Coronary artery (tissue), 2 donors: ENCODE measurements at regions not wholly inside any gene's neighbourhood (a gene's known extent, or its start where the extent isn't known, plus 50 kb on each side); places are given as distances from the start of the nearest gene placed in this dataset.
A peak's percentile ranks its signal among the peaks of the same experiment; 100 is the strongest.

Experiments used
- DNase-seq: peaks from one replicate; pipeline ENCODE4 v3.0.0-alpha.2; 2017; ENCODE audit warnings: low spot score
- H3K27ac ChIP-seq, 2 donors: fragments of 200-600 bp; sonication (generic); one replicate each; pipeline ENCODE4 v1.5.1; 2016 to 2019
- H3K4me3 ChIP-seq: fragments of 200-600 bp; sonication (generic); 2 replicates; pipeline ENCODE4 v1.5.1; 2016; ENCODE audit warnings: mild to moderate bottlenecking, moderate library complexity
- TF ChIP-seq, protein P1 (sequence below): fragments of 200-600 bp; sonication (generic); IDR thresholded peaks from one replicate; pipeline ENCODE4 v1.5.1; 2019; ENCODE audit warnings: antibody characterized with exemption

DNA sequence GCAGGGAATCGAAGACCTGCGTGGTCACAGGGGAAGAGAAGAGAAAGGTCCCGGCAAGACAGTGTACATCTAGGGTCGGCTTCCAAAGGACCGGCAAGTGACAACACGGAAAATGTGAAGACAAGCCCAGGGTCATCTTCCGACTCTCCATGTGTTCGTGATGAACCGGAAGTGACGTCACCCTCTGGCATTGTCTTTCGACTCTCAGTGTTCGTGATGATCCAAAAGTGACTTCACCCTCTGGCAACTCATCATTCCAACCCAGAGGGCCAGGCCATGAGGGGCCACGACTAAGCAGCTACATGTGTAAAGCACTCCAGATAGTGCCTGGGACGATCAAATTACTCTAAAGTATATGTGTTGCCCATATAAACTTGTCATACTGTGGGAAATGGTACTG lies 290.8 kb downstream of the THBS2 start:
- TF ChIP-seq, protein P1, sequence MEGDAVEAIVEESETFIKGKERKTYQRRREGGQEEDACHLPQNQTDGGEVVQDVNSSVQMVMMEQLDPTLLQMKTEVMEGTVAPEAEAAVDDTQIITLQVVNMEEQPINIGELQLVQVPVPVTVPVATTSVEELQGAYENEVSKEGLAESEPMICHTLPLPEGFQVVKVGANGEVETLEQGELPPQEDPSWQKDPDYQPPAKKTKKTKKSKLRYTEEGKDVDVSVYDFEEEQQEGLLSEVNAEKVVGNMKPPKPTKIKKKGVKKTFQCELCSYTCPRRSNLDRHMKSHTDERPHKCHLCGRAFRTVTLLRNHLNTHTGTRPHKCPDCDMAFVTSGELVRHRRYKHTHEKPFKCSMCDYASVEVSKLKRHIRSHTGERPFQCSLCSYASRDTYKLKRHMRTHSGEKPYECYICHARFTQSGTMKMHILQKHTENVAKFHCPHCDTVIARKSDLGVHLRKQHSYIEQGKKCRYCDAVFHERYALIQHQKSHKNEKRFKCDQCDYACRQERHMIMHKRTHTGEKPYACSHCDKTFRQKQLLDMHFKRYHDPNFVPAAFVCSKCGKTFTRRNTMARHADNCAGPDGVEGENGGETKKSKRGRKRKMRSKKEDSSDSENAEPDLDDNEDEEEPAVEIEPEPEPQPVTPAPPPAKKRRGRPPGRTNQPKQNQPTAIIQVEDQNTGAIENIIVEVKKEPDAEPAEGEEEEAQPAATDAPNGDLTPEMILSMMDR, result no peak
- DNase-seq, result no peak
- no peak overlapping the region for H3K27ac ChIP-seq
- H3K4me3 ChIP-seq, result no peak overlapping the region

DNA sequence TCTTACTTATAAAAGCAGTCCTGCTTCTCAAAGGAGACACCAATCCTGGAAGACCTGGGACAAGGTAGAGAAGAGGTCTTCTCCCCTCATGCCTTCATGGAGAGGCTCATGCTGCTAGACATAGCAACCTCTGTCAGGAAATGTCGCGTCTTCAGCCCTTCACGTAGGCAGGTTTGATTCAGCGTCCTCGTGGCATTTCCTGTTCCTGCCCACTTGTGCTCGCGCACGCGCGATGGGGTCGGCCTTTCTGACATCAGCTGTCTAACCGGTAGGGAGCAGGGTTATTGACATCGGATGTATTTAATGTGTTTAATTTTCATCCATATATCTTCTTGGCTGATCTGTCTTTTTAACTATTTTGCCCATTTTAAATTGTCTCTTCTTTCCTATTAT lies 292.4 kb downstream of the THBS2 start:
- Histone ChIP-seq H3K4me3 (no peak overlapping the region), H3K27ac (no peak overlapping the region)
- DNase-seq, result no peak
- TF ChIP-seq, protein P1, result no peak

DNA sequence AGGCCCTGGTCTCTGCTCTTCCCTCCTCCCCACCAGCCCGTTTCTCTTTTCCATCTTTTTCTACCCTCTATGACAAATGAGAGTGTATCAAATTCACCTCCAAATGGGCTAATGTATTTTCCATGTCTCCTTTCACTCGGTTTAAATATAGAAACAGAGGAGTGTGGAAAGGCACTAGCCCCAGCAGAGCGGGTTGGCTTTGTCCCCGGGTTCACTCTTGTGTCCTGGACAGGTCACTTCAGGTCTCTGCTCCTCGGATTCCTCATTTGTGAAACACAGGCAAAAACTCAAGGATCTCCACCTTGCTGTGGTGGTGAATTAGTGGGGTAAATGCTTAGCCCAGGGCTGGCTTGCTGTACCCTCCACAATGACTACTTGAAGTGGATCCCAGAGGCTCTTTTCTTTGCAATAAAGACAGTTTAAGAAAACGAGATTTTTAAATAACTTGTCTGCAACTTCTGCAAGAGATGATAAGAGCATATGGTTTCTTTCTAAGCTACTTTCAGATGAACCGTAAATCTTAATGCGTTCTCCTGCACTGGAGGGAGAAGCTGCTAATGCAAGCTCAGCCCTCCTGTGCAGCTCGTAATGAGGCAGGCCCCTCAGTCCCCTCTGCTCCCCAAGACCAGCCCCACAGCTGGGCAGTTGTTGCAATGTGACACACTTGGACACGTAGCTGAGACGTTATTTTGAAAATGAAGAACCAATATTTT lies 292.9 kb downstream of the THBS2 start:
- Histone ChIP-seq H3K27ac (no peak overlapping the region), H3K4me3 (no peak overlapping the region)
- TF ChIP-seq, protein P1, result no peak
- no peak for DNase-seq

DNA sequence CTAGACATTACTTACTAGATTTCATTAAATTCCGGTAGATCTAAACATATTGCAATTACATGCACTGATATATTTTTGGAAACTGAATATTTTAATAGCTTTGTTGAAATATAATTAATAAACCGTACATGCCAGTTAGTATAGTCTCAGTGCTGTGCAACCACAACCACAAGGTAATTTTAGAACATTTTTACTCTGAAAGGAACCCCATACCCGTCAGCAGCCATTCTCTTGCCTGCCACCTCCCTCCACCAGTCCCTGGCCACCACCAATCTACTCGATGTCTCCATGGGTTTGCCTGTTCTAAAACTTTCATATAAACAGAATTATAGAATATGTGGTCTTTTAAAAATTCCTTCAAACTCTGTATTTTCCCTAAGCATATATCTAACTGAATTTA lies 293.9 kb downstream of the THBS2 start:
- Histone ChIP-seq H3K4me3 (no peak overlapping the region), H3K27ac (no peak overlapping the region)
- no peak for DNase-seq
- TF ChIP-seq, protein P1, result no peak

DNA sequence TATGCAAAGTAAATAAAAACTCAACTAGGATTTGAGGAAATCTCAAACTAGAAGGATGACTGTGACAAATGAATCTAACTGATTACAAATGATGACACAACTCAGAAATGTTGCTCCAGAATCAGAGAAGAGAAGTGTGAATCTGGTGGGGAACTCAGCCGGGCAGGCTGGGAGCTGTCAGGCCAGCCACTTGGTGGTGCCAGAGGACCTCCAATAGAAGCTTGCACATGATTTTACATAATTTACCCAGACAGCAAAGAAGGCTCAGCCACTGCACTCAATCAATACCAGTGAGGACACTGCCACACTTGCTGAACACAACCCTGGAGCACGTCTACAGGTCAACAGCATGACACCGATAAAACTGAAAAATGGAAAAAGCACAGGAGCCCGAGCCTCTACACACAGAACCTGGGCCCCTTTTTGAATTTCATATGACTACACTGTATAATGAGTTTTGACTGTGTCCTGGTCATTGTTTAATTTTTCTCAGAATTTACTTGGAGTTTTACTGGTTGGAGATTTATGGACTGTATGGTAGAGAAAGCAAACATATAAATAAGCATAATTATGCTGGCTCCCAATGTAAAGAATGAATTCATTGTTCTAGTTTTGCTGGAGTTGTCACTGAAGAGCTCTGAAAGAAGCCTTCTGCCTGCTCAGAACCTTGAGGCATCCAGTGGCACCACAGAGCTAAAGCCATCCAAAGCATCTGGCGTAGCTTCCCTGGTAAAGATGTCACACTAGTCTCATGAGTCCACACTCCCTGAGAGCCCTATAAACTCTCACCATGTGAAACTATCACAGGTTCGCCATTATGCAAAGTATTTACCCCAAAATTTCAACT lies 296.5 kb downstream of the THBS2 start:
- Histone ChIP-seq H3K27ac (no peak overlapping the region), H3K4me3 (no peak overlapping the region)
- DNase-seq, result no peak
- TF ChIP-seq, protein P1, result peak; percentile 78

DNA sequence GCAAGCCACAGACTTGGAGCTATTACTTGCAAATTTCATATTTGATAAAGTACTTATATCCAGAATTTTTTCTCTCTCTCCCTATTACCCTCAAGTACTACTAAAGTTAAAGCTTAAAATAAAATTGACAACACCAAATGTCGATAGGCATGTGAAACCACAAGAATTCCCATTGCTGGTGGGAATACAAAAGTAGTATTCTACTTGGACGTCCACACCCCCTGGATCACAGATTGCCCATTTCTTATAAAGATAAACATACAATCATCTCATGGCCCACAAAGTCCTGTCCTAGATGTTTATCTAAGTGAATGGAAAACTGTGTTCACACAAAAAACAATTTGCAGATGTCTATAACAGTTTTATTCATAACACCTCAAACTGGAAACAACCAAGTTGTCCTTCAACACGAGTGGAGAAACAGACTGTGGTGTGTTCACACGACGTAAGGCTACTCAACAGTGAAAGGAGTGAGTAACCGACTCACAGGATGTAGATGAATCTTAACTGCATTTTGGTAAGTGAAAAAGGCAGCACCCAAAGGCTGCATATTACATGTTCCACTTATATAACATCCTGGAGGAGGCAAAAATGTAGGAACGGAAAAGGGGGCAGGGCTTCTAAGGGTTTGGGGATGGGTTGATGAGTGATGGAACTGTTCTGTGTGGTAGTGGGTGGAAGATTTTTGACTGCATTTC lies 297.4 kb downstream of the THBS2 start:
- TF ChIP-seq, protein P1, result no peak
- Histone ChIP-seq H3K4me3 (no peak overlapping the region), H3K27ac (no peak overlapping the region)
- DNase-seq, result no peak
